ENCODE measurements at regions not wholly inside any gene's neighbourhood (a gene's known extent, or its start where the extent isn't known, plus 50 kb on each side); places are given as distances from the start of the nearest gene placed in this dataset.
"Not testable (repeated sequence)": the region's sequence is repeated elsewhere in the genome, so short reads cannot be mapped to it uniquely, and the experiment has no call there.

DNA sequence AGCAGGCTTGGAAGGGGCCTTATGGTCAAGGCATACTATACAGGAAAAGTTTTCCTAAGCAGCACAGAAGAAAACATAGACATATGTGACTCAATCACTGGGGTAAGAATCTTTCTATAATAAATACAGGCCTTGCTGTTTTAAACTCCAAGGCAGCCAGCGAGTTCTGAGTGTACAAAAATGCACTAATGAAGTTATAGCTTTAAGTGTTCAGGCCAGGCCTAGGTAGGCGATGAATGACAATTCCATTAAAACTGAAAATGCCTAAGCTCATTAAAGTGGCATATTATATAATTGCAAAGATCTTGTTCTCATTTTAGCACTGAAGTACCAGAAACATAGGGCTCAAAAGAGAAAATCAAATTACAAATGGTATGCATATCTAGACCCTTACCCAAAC is 716.4 kb upstream of the HS3ST1 start:
- in situ Hi-C loops (cut with HindIII; ENCODE audit: low sequenced_read_pairs) = no loop called here

- in situ Hi-C loops (cut with HindIII; ENCODE audit: low sequenced_read_pairs) = no loop called here
Measured at GRCh38 chr4:12144051-12144450, 715.4 kb upstream of the HS3ST1 start.

GRCh38 chr4:12140864-12141263 is 712.2 kb upstream of the HS3ST1 start:
- in situ Hi-C loops (cut with HindIII; ENCODE audit: low sequenced_read_pairs) = no loop called here

DNA sequence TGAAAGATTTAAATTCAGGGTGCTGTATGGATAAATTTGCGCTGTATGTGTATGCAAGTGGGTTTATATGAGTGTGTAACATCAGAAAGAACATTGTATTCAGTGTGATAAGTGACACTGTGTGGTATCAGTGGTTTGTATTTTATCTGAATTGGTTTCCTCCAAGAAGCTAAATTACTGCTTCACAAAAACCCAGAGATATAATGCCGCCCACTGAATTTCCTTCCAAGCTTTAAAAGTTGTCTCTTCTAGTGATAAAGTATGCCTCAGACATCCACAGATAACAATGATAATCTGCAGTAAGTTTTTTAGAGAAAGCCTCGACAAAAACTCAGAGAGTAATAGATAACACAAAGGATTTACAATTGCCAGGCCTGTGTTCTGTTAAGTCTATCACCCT is 710.6 kb upstream of the HS3ST1 start:
- in situ Hi-C loops (cut with HindIII; ENCODE audit: low sequenced_read_pairs) = no loop called here

DNA sequence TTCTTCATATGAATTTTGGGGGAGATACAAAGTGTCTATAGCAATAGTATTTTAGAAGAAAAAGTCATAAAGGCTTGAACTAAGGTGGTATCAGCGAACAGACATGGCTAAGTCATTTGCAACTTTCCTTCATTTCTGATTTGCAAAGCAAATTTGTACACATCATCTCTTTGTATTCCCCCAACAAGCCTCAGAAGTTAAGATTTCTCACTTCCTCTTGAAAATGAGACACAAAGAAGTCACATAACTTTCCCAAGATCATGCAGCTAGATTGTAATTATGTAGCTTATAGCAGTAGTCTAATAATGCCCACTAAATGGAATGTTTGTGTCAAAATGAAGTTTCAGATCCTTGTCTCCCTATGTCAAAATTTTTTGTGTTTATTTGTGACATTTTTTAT is 709.8 kb upstream of the HS3ST1 start:
- in situ Hi-C loops (cut with HindIII; ENCODE audit: low sequenced_read_pairs) = no loop called here

- in situ Hi-C loops (cut with HindIII; ENCODE audit: low sequenced_read_pairs) = no loop called here
Measured at GRCh38 chr4:12137575-12137974, 708.9 kb upstream of the HS3ST1 start.

DNA sequence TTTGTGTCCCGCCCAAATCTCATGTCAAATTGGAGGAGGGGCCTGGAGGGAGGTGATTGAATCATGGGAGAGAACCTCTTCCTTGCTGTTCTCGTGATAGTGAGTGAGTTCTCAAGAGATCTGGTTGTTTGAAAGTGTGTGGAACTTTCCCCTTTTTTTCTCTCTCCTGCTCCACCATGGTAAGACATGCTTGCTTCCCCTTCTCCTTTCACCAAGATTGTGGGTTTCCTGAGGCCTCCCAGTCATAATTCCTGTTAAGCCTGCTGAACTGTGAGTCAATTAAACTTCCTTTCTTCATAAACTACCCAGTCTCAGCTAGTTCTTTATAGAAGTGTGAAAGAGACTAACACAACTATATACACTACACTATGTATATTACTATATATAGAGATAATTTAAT is 697.8 kb upstream of the HS3ST1 start:
- in situ Hi-C loops (cut with HindIII; ENCODE audit: low sequenced_read_pairs) = no loop called here

DNA sequence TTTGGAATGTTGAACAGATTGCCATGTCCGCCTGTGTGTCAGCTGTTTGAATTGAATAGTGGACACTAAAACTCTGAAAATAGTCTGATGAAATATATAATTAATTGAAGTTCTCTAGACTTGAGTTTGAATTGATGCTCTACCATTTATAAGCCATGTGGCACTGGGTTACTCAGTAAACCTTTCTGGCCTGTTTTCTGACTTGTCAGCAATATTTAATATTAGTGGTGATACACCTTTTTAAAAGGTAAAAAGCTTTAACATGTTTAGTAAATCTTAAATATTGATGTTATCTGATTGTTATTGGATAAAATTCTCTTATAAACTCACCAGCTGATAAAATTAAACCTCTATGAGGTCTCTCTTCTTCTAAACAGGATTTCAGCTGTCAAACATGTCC is 695.4 kb upstream of the HS3ST1 start:
- in situ Hi-C loops (cut with HindIII; ENCODE audit: low sequenced_read_pairs) = no loop called here

DNA sequence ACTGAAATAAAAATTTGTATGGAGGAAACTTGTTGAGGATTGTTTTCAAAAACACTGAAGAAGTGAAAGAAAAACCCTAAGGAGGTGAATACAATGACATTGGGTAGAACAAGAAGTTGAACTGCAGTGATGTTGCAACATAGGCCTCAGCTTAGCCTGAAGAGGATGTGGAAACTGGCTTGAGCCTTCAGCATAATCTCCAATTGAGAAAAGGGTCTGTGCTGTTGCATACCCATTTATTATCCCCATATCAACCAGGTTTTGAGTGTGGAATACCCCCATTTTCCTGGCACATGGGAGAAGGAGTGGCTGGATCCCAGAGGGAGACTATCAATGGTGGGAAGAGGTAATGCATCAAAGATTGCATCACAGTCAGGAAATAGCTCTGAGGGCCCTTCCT is 695.0 kb upstream of the HS3ST1 start:
- in situ Hi-C loops (cut with HindIII; ENCODE audit: low sequenced_read_pairs) = no loop called here

- in situ Hi-C loops (cut with HindIII; ENCODE audit: low sequenced_read_pairs) = no loop called here
Measured at GRCh38 chr4:12122316-12122715, 693.6 kb upstream of the HS3ST1 start.

- in situ Hi-C loops (cut with HindIII; ENCODE audit: low sequenced_read_pairs) = no loop called here
Measured at GRCh38 chr4:12120968-12121367, 692.3 kb upstream of the HS3ST1 start.

GRCh38 chr4:12118651-12119213 is 690.0 kb upstream of the HS3ST1 start:
- in situ Hi-C loops (cut with HindIII; ENCODE audit: low sequenced_read_pairs) = no loop called here

DNA sequence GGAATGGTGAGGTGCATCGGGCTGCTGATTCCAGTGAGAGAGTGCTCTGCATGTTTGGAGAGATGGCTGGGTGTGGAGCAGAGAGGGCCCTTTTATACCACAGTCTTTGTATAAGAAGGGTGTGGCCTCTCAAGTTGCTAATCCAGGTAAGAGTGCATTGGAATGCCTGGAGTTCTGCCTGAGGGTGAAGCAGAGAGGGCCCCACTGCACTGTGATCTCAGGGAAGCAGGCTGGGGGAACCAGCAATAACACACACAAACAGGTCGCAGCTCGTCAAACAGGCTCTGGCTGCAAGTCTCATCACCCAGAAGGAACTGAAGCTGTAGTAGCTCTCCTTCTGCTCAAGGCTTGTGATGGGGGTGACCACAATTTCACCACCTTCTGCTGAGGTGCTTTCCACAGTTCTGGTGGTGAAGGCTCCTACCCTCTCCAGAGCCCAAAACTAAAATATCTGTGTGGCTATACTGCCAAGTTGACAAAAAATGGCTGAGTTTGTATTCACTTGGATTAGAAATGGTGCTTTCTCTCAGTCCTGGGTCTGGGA is 687.4 kb upstream of the HS3ST1 start:
- in situ Hi-C loops (cut with HindIII; ENCODE audit: low sequenced_read_pairs) = no loop called here

GRCh38 chr4:12110627-12111026 is 681.9 kb upstream of the HS3ST1 start:
- in situ Hi-C loops (cut with HindIII; ENCODE audit: low sequenced_read_pairs) = no loop called here

DNA sequence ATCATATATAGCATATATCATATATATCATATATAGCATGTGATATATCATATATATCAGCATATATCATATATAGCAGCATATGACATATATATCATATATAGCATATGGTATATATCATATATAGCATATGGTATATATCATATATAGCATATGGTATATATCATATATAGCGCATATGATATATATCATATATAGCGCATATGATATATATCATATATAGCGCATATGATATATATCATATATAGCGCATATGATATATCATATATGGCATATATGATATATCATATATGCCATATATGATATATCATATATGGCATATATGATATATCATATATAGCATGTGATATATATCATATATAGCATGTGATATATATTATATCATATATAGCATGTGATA is 680.4 kb upstream of the HS3ST1 start:
- in situ Hi-C loops (cut with HindIII; ENCODE audit: low sequenced_read_pairs) = not testable (repeated sequence)

DNA sequence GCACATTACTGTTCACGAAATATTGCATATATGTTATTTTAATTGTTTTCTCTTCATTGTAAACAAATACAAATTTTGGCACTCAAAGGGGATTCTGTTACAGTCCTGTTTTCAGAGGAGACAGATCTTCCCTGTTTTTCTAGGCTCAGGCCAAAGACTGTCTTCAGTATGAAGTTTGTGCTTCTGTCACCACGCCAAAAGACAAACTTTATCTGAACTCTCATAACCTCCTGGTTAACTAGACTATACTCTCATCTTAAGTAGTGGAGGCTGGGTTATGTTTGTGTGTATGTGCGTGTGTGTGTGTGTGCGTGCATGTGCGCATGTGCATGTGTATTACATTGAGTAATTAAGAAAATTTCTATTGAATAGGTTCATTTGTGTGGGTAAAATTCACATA is 676.8 kb upstream of the HS3ST1 start:
- in situ Hi-C loops (cut with HindIII; ENCODE audit: low sequenced_read_pairs) = no loop called here

DNA sequence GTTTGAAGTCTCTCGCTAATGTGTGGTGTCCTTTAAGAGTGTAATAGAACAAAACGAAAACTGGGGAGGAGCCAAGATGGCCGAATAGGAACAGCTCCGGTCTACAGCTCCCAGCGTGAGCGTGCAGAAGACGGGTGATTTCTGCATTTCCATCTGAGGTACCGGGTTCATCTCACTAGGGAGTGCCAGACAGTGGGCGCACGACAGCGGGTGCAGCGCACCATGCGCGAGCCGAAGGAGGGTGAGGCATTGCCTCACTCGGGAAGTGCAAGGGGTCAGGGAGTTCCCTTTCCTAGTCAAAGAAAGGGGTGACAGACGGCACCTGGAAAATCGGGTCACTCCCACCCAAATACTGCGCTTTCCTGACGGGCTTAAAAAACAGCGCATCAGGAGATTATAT is 661.2 kb upstream of the HS3ST1 start:
- in situ Hi-C loops (cut with HindIII; ENCODE audit: low sequenced_read_pairs) = not testable (repeated sequence)

- in situ Hi-C loops (cut with HindIII; ENCODE audit: low sequenced_read_pairs) = no loop called here
Measured at GRCh38 chr4:12084690-12085089, 656.0 kb upstream of the HS3ST1 start.

DNA sequence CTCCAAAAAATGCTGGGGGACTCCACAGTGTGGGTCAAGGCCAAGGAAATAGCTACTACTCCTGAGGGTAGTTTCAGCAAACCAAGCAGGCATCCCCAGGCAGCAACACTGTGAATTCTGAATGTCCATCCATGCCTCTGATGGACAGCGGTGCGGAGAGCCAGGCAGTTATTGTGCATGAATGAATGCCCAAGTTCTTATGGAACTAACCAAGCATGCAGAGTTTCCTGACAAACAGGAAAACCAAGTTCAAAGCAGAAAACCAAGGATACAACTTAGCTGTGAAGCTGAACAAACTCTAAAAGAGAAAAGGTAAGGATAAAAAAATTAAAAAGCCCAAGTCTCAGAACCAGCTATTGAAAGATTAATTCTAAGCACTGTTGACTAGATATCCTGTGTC is 642.6 kb upstream of the HS3ST1 start:
- in situ Hi-C loops (cut with HindIII; ENCODE audit: low sequenced_read_pairs) = no loop called here

- in situ Hi-C loops (cut with HindIII; ENCODE audit: low sequenced_read_pairs) = no loop called here
Measured at GRCh38 chr4:12053966-12054365, 625.3 kb upstream of the HS3ST1 start.

GRCh38 chr4:12053556-12053955 is 624.9 kb upstream of the HS3ST1 start:
- in situ Hi-C loops (cut with HindIII; ENCODE audit: low sequenced_read_pairs) = no loop called here

GRCh38 chr4:12050357-12050756 is 621.7 kb upstream of the HS3ST1 start:
- in situ Hi-C loops (cut with HindIII; ENCODE audit: low sequenced_read_pairs) = no loop called here

- in situ Hi-C loops (cut with HindIII; ENCODE audit: low sequenced_read_pairs) = no loop called here
Measured at GRCh38 chr4:12042818-12043217, 614.1 kb upstream of the HS3ST1 start.
